Activated gamma-delta T cell treated with Interleukin-2 at 50 U/mL for 16 hours (primary cell): ENCODE measurements at regions not wholly inside any gene's neighbourhood (a gene's known extent, or its start where the extent isn't known, plus 50 kb on each side); places are given as distances from the start of the nearest gene placed in this dataset.
A peak's percentile ranks its signal among the peaks of the same experiment; 100 is the strongest.
"Not testable (repeated sequence)": the region's sequence is repeated elsewhere in the genome, so short reads cannot be mapped to it uniquely, and the experiment has no call there.

Source experiments
- DNase-seq: peaks from one replicate; pipeline ENCODE4 v3.0.0-alpha.2; 2020

DNA sequence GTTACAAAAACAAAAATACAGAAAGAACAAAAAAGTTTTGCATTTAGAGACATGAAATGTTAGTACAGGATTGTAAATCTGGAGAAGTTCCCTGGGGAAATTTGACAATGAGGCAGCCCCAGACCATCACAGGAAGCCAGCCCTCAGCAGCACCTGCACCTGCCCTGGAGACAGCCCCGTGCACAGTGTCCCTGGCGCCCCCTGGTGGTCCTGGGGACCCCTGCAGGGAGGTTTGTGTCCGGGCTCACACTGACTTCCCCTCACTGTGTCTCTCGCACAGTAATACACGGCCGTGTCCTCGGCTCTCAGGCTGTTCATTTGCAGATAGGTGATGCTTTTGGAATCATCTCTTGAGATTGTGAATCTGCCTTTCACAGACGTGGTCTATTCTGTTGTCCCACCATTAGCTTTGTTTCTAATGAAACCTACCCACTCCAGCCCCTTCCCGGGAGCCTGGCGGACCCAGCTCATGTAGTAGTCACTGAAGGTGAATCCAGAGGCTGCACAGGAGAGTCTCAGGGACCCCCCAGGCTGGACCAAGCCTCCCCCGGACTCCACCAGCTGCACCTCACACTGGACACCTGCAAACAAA lies 1248.6 kb downstream of the TMEM121 start:
- DNase-seq, result peak; percentile 87

- no peak for DNase-seq
These were observed 1250.1 kb downstream of the TMEM121 start for GRCh38 chr14:106776395-106776983.

GRCh38 chr14:106778986-106779385 lies 1252.6 kb downstream of the TMEM121 start:
- DNase-seq, result no peak

DNA sequence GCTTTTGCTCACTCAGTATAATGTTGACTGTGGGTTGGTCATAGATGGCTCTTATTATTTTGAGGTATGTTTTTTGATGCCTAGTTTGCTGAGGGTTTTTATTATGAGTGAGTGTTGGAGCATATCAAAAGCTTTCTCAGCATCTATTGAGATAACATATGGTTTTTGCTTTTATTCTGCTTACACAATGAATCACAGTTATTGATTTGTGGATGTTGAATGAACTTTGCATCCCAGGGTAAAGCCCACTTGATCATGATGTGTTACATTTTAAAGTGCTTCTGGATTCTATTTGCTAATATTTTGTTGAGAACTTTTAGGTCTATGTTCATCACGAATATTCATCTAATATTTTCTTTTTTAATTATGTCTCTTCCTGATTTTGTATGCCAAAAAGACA lies 1260.3 kb downstream of the TMEM121 start:
- no peak for DNase-seq

DNA sequence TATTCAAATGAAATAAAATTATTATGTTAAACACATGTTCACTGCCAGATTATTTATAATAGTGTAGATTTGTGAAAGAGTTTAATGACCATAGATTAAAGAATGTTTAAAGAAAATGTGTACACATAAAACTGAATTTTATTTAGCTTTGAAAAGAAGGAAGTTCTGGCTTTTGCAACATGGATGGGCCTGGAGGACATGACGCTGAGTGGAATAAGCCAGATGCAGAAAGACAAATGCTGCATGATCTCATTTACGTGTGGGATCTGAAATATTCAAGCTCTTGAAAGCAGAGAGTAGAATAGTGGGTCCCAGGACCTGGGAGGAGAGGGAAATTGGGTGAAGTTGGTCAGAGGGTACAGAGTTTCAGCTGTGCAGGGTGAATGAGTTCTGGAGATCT lies 1261.2 kb downstream of the TMEM121 start:
- no peak for DNase-seq

DNA sequence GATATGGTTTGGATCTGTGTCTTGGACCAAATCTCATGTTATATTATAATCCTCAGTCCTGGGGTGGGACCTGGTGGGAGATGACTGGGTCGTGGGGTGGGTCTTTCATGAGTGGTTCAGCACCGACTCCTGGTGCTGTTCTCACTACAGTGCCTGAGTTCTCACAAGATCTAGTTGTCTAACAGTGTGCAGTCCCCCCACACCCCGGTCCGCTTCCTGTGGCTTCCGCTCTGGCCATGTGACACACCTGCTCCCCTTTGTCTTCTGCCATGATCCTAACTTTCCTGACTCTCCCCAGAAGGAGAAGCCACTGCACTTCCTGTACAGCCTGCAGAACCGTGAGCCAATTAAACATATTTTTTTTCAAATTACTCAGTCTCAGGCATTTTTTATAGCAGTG lies 1262.2 kb downstream of the TMEM121 start:
- DNase-seq, result no peak

GRCh38 chr14:106789318-106789717 lies 1262.9 kb downstream of the TMEM121 start:
- no peak for DNase-seq

GRCh38 chr14:106790189-106791036 lies 1264.0 kb downstream of the TMEM121 start:
- peak; percentile 77 for DNase-seq

DNA sequence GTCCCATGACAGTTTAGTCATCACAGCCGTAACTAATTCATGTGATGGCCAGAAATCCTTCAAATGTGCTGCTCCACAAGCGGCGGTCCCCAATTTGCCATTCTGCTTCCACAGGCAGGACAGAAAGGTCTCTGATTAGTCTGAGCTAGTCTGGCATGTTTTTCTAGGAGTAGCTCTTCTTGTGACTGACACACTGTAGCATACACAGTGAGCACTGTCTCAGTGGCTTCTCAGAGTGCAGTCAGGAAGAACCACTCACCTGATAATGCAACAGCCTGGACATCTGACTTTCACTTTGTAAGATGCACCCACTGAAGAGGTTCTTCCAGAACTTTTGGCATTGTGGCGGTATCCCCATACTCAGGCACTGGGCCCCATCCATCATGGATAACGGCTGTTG lies 1266.2 kb downstream of the TMEM121 start:
- DNase-seq, result no peak

DNA sequence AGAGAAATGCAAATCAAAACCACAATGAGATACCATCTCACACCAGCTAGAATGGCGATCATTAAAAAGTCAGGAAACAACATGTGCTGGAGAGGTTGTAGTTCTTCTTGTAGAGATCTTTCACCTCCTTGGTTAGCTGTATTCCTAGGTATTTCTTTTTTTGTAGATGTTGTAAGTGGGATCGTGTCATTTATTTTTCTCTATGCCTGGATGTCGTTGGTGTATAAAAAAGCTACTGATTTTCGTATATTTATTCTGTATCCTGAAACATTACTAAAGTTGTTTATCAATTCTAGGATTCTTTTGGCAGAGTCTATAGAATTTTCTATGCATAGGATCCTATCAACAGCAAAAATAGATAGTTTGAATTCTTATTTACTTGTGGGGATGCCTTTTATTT lies 1271.8 kb downstream of the TMEM121 start:
- not testable (repeated sequence) for DNase-seq

DNA sequence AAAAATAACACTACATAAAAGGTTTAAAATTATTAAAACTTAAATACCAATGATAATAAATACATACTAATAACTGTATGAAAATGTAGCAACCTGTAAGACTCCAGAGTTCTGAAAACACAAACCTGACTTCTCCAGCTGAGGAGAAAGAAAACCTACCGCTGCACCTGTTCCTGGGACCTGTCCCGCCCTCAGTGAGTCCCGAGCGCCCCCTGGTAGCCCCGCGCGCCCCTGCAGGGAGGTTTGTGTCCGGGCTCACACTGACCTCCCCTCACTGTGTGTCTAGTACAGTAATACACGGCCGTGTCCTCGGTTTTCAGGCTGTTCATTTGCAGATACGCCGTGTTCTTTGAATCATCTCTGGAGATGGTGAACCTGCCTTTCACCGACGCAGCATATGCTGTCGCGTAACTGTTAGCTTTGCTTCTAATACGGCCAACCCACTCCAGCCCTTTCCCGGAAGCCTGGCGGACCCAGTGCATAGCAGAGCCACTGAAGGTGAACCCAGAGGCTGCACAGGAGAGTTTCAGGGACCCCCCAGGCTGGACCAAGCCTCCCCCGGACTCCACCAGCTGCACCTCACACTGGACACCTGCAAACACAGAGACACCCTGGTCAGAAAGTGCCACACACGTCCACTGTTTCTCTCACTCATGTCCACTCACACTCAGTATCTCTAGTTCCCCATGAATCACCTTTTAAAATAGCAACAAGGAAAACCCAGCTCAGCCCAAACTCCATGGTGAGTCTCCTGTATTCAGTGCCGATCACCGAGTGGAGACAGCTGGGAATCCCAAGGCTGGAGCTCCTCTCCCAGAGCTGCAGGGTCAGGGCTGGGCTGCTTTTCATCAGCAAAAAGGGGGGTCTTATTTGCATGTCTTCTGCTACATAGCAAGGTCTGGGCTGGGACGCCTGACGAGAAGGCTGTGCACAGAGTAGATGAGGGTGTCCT lies 1276.3 kb downstream of the TMEM121 start:
- no peak for DNase-seq

DNA sequence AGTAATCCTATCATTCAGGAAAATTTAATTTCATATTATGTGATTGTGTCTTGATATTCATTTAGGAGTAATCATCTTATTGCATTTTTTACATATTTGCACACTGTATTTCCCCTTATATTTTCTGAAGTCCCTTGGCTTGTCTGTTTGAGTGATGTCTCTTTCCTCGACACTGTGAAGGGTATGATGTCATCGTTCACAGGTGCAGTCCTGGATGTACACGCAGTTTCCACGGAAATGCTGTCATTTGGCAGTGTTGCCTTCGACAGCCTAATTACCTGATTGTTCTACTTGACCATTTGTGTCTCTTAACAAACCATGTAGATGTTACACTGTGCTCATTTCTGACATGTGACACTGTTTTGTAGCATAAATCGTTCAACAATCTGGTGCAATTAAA lies 1277.0 kb downstream of the TMEM121 start:
- DNase-seq, result no peak

- no peak for DNase-seq
These were observed 1281.1 kb downstream of the TMEM121 start for GRCh38 chr14:106807493-106807892.

GRCh38 chr14:106808458-106808857 lies 1282.1 kb downstream of the TMEM121 start:
- no peak for DNase-seq

DNA sequence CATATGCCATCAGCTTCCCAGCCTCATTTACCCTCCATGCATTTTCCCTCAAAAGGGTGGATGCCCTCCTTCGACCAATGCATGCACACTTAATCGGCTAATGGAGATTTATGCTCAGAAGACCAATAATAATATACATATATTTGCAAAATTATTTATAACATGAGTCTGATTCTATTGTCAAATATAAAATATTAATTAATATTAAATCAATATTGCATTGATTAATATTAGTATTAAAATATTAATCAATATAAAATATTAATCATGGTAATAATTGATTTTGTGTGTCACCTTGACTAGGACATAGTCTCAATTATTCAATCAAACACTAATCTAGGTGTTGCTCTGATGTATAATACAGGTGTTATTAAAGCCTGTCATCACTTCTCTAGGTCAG lies 1282.5 kb downstream of the TMEM121 start:
- no peak for DNase-seq

- DNase-seq, result no peak
These were observed 1283.2 kb downstream of the TMEM121 start for GRCh38 chr14:106809615-106810014.

DNA sequence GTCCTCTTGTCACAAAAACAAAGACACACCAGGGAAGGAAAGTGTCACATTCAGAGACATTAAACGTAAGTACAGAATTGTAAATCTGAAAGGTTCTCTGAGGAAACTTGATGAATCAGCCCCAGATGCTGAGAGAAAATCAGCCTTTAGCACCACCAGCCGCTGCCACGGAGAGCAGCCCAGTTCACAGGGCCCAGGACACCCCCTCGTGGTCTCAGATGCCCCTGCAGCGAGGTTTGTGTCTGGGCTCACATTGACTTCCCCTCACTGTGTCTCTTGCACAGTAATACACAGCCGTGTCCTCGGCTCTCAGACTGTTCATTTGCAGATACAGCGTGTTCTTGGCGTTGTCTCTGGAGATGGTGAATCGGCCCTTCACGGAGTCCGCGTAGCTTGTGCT lies 1283.8 kb downstream of the TMEM121 start:
- DNase-seq, result peak; percentile 15

DNA sequence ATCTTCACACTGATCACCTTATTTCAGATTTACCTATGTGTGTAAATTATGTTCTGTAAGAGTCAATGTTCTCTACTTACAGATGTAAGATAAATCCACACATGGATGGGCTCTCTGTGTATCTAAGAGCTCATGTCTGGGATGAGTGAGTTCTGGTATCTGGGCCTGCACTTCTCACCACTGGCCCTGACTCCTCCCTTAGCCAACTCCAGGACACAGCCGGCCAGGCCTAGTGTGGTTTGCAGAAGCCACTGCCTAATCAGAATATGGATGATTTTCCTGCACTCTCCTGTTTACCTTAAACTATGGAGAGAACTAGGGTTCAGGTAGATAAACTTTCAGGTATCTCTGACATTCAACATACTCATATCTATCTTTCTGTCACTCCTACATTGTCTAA lies 1284.8 kb downstream of the TMEM121 start:
- no peak for DNase-seq

DNA sequence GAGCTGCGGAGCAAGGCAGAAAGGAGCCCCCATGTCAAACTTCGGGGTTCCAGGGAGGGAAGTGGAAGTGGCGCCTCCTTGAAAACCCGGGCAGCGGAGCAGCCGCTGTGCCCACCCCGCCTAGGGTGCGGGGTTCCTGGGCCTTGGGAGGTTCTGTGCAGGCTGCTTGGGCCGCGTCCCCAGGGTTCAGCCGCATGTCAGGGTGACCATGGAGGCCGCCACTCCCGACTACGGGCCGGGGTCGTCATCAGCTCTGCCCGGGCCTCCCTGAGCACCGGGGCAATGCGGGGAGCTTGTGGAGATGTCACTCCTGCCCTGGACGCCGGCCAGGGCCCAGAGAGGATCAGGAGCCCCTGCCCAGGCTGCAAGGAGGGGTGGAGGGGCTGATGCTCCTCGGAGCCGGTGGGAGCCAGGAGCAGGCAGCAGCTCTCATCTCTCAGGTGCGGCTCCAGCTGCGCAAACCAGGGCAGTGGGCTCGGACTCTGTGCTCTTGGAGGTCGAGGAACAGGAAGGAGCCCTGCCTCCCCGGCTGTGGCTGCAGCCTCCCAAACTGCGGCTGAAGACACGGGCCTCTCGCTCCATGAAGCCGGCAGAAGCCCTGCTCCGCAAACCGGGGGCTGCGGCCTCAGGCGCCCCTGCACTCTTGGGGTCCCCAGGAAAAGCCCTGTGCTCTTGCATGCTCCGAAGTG lies 1286.5 kb downstream of the TMEM121 start:
- DNase-seq, result no peak

- no peak for DNase-seq
These were observed 1287.1 kb downstream of the TMEM121 start for GRCh38 chr14:106813477-106813823.

GRCh38 chr14:106820119-106820518 lies 1293.7 kb downstream of the TMEM121 start:
- no peak for DNase-seq

GRCh38 chr14:106821119-106821518 lies 1294.7 kb downstream of the TMEM121 start:
- no peak for DNase-seq

DNA sequence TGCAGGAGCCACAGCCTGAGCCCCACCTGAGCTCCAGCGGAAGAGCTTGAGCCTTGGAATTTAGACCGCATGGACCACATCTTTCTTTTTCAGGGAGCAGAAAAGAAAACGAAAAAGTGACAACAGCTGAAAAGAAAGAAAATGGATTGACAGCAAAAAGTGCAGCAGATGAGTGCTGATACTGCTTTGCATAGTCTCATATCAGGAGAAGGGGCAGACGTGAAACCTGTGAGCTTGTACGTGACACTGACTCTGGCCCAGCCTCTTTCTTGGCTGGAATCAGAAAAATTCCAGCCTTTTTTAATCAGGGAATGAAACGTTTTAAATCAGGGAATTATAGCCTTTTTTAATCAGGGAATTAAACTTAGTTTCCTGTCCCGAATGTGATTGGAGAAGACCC lies 1296.5 kb downstream of the TMEM121 start:
- no peak for DNase-seq
